Kidney (tissue), 13 donors: ENCODE measurements at regions not wholly inside any gene's neighbourhood (a gene's known extent, or its start where the extent isn't known, plus 50 kb on each side); places are given as distances from the start of the nearest gene placed in this dataset.

ENCODE experiments used
- DNase-seq, 5 donors: peaks; one replicate each; pipeline ENCODE4 v3.0.0-alpha.2; 2013 to 2020
- FAIRE-seq: peaks from 2 replicates; lab custom pipeline; 2012; peaks lifted over from hg19 to GRCh38; lab: Jason Lieb, UNC
- H3K27ac ChIP-seq, 2 donors: one replicate each; pipeline ENCODE4 v1.7.0; 2013; ENCODE audit warnings: low read depth in 2 of 2, low read length in 2 of 2, inconsistent platforms in 1 of 2
- H3K27me3 ChIP-seq: one replicate; pipeline ENCODE4 v1.7.1; 2013; ENCODE audit warnings: low read length, inconsistent platforms; ENCODE audit not compliant: control insufficient read depth, insufficient read depth
- H3K36me3 ChIP-seq, 3 donors: one replicate each; pipeline versions ENCODE4 v1.7.0 to v1.7.1; 2013; ENCODE audit warnings: low read length in 3 of 3, control low read depth in 1 of 3, inconsistent platforms in 1 of 3; ENCODE audit not compliant: insufficient read depth in 3 of 3, control insufficient read depth in 2 of 3
- H3K4me1 ChIP-seq, 3 donors: one replicate each; pipeline versions ENCODE4 v1.7.0 to v1.7.1; 2013; ENCODE audit warnings: low read length in 3 of 3, inconsistent platforms in 1 of 3, low read depth in 1 of 3; ENCODE audit not compliant: control insufficient read depth in 2 of 3, insufficient read depth in 2 of 3
- H3K4me3 ChIP-seq, 3 donors: one replicate each; pipeline versions ENCODE4 v1.7.0 to v1.8.1; 2013; ENCODE audit warnings: low read length in 3 of 3, control low read depth in 1 of 3, inconsistent platforms in 1 of 3
- H3K9ac ChIP-seq, 3 donors: one replicate each; pipeline versions ENCODE4 v1.7.0 to v1.7.1; 2013; ENCODE audit warnings: low read length in 3 of 3, control low read depth in 1 of 3, inconsistent platforms in 1 of 3
- H3K9me3 ChIP-seq, 3 donors: one replicate each; pipeline versions ENCODE4 v1.7.0 to v1.7.1; 2013; ENCODE audit warnings: low read length in 3 of 3, control low read depth in 1 of 3, inconsistent platforms in 1 of 3; ENCODE audit not compliant: control insufficient read depth in 2 of 3, insufficient read depth in 1 of 3
- intact Hi-C: fragments of 100-400 bp; cut with DNase I; formaldehyde crosslinking; loops from one replicate; pipeline ENCODE4 v1.11.1; 2022
- TF ChIP-seq, protein P1 (sequence below): IDR thresholded peaks from 3 replicates; pipeline ENCODE4 v1.5.1; 2012; ENCODE audit warnings: mild to moderate bottlenecking, moderate library complexity, borderline replicate concordance; ENCODE audit not compliant: insufficient read depth; ENCODE audit errors: extremely low read depth
- donor health status: control.
- donor health status: control.
- donor health status: control.
- donor health status: control.
- donor health status: control.
- donor health status: DM: yes; HTN: yes; CAD: no.
- donor health status: Normal renal cell carcinoma (clear cell type).

DNA sequence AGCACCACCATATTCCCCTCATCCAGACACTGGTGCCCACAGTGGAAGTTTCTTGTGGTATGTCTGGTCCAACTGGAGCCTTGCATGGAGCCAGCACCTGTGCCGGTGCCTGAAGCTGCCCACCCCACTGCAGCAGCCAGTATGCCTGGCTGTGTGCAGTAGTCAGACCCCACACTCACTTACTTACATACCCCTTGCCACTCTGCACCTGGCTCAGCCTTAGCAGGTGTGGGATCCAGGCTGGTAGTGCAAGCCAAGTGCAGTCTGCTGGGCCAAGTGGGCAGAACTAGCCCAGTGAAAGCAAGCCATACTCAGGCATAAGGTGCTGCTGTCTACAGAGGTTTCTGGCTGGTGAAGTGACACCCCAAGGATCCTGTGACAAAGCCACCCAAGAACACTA is 871.4 kb upstream of the C9orf72 start:
- Histone ChIP-seq H3K4me1 (no peaks in the 10 kb centered on the region), H3K4me3 (no peak overlapping the region), H3K27ac (no peak overlapping the region), H3K9me3 (peaks cover 0 to 9% (median 0%) of the 10 kb centered on the region in 3 donors), H3K36me3 (no peaks in the 10 kb centered on the region), H3K27me3 (no peaks in the 10 kb centered on the region), H3K9ac (no peak overlapping the region)
- DNase-seq (no peak), FAIRE-seq (no peak)
- intact Hi-C loops, result loop anchor here (10.0 kb wide), 1 partner anchor 60 kb away; no protein-coding TSS in a partner anchor
- TF ChIP-seq, protein P1, sequence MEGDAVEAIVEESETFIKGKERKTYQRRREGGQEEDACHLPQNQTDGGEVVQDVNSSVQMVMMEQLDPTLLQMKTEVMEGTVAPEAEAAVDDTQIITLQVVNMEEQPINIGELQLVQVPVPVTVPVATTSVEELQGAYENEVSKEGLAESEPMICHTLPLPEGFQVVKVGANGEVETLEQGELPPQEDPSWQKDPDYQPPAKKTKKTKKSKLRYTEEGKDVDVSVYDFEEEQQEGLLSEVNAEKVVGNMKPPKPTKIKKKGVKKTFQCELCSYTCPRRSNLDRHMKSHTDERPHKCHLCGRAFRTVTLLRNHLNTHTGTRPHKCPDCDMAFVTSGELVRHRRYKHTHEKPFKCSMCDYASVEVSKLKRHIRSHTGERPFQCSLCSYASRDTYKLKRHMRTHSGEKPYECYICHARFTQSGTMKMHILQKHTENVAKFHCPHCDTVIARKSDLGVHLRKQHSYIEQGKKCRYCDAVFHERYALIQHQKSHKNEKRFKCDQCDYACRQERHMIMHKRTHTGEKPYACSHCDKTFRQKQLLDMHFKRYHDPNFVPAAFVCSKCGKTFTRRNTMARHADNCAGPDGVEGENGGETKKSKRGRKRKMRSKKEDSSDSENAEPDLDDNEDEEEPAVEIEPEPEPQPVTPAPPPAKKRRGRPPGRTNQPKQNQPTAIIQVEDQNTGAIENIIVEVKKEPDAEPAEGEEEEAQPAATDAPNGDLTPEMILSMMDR, result no peak

DNA sequence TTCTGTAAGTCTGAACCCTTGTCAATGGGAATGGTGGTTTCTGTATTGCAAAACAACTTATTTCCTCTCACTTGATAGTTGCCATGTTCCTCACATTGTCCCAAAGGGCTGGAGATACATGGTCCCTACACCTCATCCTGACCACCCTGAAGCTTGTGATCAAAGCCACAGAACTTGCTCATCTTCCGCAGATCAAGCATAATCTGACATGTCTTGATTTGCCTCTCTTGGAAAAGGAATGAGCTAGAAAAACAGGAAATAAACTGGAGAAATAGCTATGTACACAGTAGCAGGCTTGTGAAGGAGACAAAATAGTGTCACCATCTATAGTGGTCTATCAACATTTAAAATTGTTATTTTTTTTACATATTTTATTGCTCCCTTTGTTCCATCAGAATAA is 871.9 kb upstream of the C9orf72 start:
- TF ChIP-seq, protein P1, result no peak
- H3K27me3 ChIP-seq, result no peaks in the 10 kb centered on the region
- no peaks in the 10 kb centered on the region for H3K4me1 ChIP-seq
- no peak overlapping the region for H3K4me3 ChIP-seq
- intact Hi-C loops, result loop anchor here (10.0 kb wide), 1 partner anchor 60 kb away; no protein-coding TSS in a partner anchor
- H3K9ac ChIP-seq, result no peak overlapping the region
- no peak overlapping the region for H3K27ac ChIP-seq
- H3K9me3 ChIP-seq, result peaks cover 0 to 9% (median 0%) of the 10 kb centered on the region in 3 donors
- DNase-seq, result no peak
- no peak for FAIRE-seq
- no peaks in the 10 kb centered on the region for H3K36me3 ChIP-seq

DNA sequence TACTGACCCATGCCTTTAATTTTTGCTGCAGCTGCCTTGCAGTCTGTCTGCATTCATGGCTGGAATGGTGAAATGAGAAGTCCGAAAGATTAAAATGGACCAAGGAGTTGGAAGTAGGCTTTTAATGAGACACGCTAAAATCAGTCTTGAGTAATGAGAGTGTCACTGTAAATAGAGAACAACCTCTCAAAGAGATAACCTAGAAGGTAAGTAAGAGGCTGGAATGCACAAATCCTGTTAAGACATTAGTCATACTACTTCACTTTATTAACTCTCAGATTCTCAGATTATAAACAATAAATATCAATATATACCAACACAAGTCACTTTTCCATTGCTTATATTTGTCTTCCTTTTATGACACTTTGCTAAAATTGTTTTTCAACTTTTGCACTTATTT is 880.6 kb upstream of the C9orf72 start:
- intact Hi-C loops, result no loop called here
- FAIRE-seq, result no peak
- no peak overlapping the region for H3K27ac ChIP-seq
- H3K27me3 ChIP-seq, result no peaks in the 10 kb centered on the region
- TF ChIP-seq, protein P1, result no peak
- no peak overlapping the region for H3K9ac ChIP-seq
- H3K9me3 ChIP-seq, result no peaks in the 10 kb centered on the region
- no peaks in the 10 kb centered on the region for H3K4me1 ChIP-seq
- H3K4me3 ChIP-seq, result no peak overlapping the region
- DNase-seq, result no peak
- H3K36me3 ChIP-seq, result no peaks in the 10 kb centered on the region

DNA sequence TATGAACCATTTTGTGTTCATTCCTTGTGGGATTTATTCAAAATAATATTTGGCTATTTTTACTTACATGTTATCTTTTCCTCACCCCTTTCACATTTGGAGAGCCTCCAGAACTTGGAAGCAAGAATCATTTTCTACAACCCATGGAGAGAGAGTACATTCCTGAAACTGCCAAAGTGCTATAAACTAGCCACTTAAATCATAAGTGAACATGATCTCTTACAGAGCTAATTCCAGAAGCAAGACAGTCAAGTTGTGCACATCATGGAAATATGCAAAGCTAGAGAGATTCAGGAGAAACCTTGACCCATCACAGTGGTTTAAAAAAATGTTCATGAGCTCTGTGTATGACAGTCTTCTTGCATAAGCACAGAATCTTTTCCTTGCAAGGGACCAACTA is 883.6 kb upstream of the C9orf72 start:
- peak in 2 of 5 donors; percentile 12 to 15 for DNase-seq
- intact Hi-C loops, result no loop called here
- Histone ChIP-seq H3K4me3 (no peak overlapping the region), H3K27me3 (no peaks in the 10 kb centered on the region), H3K9ac (no peak overlapping the region), H3K4me1 (no peaks in the 10 kb centered on the region), H3K9me3 (no peaks in the 10 kb centered on the region), H3K36me3 (no peaks in the 10 kb centered on the region), H3K27ac (no peak overlapping the region)
- TF ChIP-seq, protein P1, result no peak
- no peak for FAIRE-seq
